Activated naive CD8-positive, alpha-beta T cell treated with anti-CD3 and anti-CD28 coated beads, Interleukin-2, amount 50 U/mL, for 16 hours (primary cell): ENCODE measurements at regions not wholly inside any gene's neighbourhood (a gene's known extent, or its start where the extent isn't known, plus 50 kb on each side); places are given as distances from the start of the nearest gene placed in this dataset.
"Not testable (repeated sequence)": the region's sequence is repeated elsewhere in the genome, so short reads cannot be mapped to it uniquely, and the experiment has no call there.

Experiments
- DNase-seq: peaks from one replicate; pipeline ENCODE4 v3.0.0-alpha.2; 2020; ENCODE audit warnings: low read depth, low spot score

GRCh38 chrX:131826572-131826971 is 196.5 kb upstream of the STK26 start:
- DNase-seq: no peak

DNA sequence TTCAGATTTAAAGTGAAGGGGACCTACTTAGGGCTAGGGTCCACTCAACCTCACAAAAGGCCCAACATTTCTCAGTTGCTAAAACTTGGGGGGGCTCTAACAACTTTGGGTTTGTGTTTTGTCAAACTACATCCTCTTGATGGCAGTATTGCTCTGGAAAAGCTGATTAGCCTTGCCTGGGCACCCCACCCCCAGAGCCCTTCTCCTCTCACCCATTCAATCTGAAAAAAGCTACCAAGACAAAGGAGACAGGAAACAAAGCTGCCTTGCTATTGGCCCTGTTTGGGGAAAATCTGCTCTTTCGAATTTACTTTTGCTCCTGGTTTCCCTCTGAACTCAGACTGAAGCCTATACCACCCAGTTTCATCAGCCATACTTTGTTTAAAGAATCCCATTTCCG is 195.2 kb upstream of the STK26 start:
- DNase-seq: no peak

DNA sequence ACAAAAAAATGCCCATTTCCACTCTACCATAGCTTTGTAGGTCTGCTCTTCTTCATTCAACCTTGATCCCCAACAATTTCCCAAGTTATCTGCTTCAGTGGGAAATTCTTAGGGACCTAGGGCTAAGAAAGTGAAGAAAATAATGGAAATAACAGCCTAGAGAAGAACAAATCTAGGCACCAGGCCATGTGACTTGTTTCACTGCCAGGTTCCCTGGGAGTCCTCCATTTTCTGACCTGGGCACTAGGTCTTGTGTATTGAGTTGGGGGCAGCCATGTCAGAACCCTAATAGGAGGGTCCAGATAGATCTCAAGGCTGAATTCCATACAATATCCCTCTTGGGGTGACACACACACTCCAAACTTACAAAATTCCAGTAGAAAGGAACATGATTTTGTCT is 194.6 kb upstream of the STK26 start:
- no peak for DNase-seq

DNA sequence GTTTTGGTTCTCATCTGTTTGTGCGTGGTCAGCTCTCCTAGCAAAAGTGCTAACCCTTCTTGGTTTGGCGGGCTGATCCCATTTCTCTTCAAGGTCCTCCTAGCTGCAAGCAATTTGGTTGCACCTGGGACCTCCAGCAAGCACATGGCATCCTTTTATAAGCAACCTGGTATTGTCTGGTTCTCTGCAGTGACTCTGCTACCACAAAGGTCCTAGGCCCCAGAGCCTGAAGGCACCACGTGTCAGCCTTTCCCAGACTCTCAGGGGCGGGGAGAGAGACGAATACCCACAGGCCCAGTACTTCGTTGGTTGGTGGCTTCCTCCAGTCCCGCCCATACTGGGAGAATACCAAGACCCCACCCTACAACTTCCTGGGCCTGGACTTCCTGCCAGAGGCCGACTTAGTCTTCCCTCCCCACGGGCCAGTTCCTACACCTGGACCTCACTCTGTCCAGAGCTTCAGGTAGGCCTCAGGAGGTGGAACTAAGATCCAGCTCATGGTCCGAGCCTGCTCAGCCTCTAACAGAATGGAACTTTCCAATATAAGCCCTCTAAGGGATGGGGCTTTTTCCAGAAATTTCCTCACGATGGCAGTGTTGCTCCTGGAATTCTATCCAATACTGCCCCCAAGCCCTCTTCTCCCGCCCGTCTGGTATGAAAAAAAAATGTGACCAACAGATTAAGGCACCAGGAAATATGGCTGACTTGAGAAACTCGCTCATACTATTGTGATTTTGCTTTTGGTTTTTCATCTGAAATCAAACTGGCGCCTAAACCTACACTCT is 192.5 kb upstream of the STK26 start:
- no peak for DNase-seq

DNA sequence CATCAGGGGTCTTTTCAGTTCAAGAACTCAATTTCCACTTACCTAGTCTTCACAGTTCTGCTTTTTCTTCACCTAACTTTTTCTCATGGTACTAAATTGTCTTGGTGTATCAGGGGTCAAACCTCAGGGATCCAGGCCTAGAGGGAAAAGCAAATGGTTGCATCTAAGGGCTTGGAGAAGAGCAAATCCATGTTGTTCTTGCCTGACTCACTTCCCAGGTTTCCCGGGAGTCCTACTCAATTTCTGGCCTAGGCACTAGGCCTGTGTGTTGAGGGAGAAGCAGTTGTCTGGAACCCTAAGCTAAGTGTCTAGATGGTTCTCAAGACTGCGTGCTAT is 191.9 kb upstream of the STK26 start:
- DNase-seq: no peak

GRCh38 chrX:131836161-131836560 is 186.9 kb upstream of the STK26 start:
- DNase-seq: no peak

- DNase-seq: no peak
Measured at GRCh38 chrX:131837325-131837724, 185.8 kb upstream of the STK26 start.

GRCh38 chrX:131840799-131841495 is 182.2 kb upstream of the STK26 start:
- DNase-seq: no peak

DNA sequence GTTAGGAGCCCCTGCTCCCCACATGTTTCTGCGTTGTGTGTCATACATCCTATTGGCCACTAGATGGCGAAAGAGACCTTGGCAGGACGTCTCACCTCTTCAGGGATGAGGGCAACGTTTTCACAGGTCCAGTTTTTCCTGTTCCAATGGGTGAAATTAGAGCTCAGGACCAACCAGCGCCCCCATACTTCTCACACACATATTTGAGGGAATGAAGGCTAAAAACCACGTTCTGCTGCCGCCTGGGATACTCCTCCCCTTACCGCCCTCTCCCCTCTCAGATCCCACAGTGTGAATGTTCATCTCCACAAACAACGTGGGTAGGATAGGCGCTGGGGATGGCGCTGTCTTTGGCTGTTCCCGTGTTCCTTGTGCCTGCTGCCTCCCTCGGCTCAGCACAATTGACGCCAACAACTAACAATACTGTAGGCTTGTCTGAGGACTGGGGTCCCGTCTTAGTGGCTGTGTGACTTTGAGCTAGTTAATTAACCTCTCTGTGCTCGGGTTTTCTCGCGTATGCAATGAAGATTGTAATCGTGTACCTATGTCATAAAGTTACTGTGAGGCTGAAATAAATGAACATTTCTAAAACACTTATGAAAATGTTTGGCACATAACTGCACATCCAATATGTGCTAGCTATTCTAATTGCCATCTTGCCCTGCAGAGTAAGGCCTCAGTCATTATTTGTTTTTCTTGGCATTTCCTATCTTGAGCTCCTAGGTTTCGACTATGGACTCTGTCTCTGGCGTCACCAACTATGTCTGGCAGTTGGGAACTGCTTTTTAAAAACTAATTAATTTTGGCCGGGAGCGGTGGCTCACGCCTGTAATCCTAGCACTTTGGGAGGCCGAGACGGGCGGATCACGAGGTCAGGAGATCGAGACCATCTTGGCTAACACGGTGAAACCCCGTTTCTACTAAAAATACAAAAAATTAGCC is 181.3 kb upstream of the STK26 start:
- no peak for DNase-seq

- DNase-seq: no peak
Measured at GRCh38 chrX:131843987-131844386, 179.1 kb upstream of the STK26 start.

- no peak for DNase-seq
Measured at GRCh38 chrX:131845201-131845600, 177.9 kb upstream of the STK26 start.

- no peak for DNase-seq
Measured at GRCh38 chrX:131845771-131846170, 177.3 kb upstream of the STK26 start.

DNA sequence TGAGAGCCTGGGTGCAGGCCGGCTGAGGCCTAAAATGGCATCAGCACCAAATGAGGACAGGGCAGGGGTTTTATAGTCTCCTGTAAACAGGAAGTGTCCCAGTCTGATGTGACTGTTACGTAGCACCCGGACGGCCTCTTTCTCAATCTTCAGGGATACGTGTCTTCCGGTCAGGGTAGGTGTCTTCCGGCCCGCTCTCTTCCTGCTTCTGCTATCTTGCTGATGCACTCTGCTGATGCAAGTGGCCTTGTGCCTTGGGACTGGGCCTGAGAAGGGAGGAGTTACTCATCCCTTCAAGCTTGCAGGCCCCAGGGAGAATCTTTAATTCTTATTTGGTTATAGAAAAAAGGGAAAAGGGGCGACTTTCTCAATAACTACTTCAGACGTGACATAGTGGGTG is 172.1 kb upstream of the STK26 start:
- DNase-seq: not testable (repeated sequence)

- DNase-seq: no peak
Measured at GRCh38 chrX:131853440-131853839, 169.7 kb upstream of the STK26 start.

DNA sequence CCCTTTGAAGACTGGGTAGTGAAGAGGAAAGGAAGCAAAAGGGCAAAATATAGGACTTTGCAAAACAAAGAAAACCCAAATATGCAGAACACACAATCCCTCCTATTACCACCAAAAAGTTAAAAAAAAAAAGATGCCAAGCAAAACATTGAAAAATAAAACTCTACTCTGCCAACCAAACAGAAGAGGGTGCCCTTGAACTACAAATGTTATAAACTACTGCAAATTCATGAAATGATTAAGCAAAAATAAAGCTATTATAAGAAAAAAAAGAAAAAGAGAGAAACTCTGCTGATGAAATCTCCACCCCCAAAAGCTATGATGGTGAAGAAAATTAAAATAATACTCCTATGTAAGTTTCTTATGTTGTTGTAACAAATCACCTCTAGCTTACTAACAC is 168.5 kb upstream of the STK26 start:
- no peak for DNase-seq

DNA sequence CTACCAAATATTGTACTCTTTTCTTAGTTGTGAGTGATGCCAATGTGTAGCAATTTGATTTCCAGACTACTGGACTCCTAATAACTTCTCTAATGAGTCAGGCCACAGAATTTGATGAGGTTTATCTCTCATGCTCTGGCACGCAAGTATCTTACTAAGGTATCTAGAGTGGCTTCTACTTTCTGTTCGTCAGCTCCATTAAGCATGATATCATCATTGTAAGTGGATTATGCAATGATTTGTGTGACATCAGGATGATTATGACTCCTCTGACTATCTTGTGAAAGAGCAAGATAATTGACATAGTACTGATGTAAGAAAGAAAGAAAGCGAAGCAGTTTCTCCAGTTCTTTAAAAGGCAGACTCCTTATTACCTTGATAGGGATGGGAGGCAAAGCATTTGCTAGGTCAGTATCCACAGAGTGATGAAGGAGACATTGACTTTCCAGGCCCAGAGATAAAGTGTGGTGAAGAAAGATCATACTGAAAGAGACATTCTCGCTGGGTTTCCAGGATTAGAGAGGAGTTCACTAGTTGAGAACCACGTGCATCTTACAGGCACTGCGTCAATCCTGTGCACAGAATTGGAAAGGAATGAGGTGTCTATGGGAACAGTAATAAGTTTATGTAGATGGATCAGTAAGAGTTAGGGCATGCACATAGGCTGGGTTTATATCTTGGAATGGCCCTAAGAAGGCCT is 161.9 kb upstream of the STK26 start:
- DNase-seq: no peak

DNA sequence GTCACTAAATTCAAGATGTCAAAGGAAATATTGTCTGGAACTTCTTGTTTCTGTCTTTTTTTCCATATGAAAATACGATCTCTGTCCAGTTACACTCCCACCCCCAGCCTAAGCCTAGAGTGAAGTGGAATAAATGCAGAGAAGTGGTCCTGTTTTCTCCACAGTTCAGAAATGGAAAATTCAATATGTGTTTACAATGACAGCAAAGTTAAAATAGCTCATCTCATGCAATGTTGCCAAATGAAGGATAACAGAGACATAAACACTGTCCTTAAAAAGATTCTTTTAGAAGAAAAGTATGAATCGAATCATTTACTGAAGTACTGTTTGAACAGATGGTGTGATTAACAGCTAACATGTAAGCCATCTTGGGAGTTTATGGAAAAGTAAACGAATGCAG is 160.8 kb upstream of the STK26 start:
- no peak for DNase-seq

GRCh38 chrX:131869182-131869581 is 153.9 kb upstream of the STK26 start:
- DNase-seq: no peak

- no peak for DNase-seq
Measured at GRCh38 chrX:131874300-131874699, 148.8 kb upstream of the STK26 start.

DNA sequence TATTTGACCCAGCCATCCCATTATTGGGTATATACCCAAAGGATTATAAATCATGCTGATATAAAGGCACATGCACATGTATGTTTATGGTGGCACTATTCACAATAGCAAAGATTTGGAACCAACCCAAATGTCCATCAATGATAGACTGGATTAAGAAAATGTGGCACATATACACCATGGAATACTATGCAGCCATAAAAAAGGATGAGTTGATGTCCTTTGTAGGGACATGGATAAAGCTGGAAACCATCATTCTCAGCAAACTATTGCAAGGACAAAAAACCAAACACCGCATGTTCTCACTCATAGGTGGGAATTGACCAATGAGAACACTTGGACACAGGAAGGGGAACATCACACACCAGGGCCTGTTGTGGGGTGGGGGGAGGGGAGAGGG is 147.3 kb upstream of the STK26 start:
- not testable (repeated sequence) for DNase-seq

- no peak for DNase-seq
Measured at GRCh38 chrX:131881194-131881593, 141.9 kb upstream of the STK26 start.

- not testable (repeated sequence) for DNase-seq
Measured at GRCh38 chrX:131885042-131885441, 138.1 kb upstream of the STK26 start.
